DND-41 (cell line): ENCODE measurements at regions not wholly inside any gene's neighbourhood (a gene's known extent, or its start where the extent isn't known, plus 50 kb on each side); places are given as distances from the start of the nearest gene placed in this dataset.

Source experiments
- ATAC-seq: fragments of 200-7000 bp; cut with Tn5 transposase; 3 replicates; pipeline ENCODE4 v1.9.1; 2021; ENCODE audit warnings: low read depth; ENCODE audit not compliant: insufficient read depth
- DNase-seq: peaks from one replicate; pipeline ENCODE4 v3.0.0-alpha.2; 2020
- H2AFZ ChIP-seq: 2 replicates; pipeline ENCODE4 v1.6.0; 2012; ENCODE audit warnings: low read depth, low read length
- H3K27ac ChIP-seq: 2 replicates; pipeline ENCODE4 v1.5.1; 2012; ENCODE audit warnings: low read length, inconsistent platforms
- H3K27me3 ChIP-seq: fragments of 200-600 bp; sonication (generic); 2 replicates; pipeline ENCODE4 v1.6.0; 2012; ENCODE audit warnings: low read length, mild to moderate bottlenecking, inconsistent platforms; ENCODE audit not compliant: insufficient read depth, poor library complexity
- H3K36me3 ChIP-seq: 2 replicates; pipeline ENCODE4 v1.5.1; 2012; ENCODE audit warnings: low read length, inconsistent platforms; ENCODE audit not compliant: insufficient read depth
- H3K4me1 ChIP-seq: 2 replicates; pipeline ENCODE4 v1.5.1; 2012; ENCODE audit warnings: mild to moderate bottlenecking, low read length; ENCODE audit not compliant: insufficient read depth
- H3K4me2 ChIP-seq: 2 replicates; pipeline ENCODE4 v1.6.0; 2012; ENCODE audit warnings: mild to moderate bottlenecking, moderate library complexity, low read length, inconsistent platforms; ENCODE audit not compliant: insufficient read depth
- H3K4me3 ChIP-seq, 2 experiments: fragments of 200-600 bp in 1 of 2; shearing (Covaris generic) in 1 of 2; 2 replicates each; pipeline ENCODE4 v1.5.1; 2012 to 2016; ENCODE audit warnings: inconsistent platforms in 2 of 2, low read length in 2 of 2, mild to moderate bottlenecking in 2 of 2, low read depth in 1 of 2, moderate library complexity in 1 of 2
- H3K79me2 ChIP-seq: 2 replicates; pipeline ENCODE4 v1.6.0; 2012; ENCODE audit warnings: low read length, inconsistent platforms; ENCODE audit not compliant: insufficient read depth
- H3K9ac ChIP-seq: 2 replicates; pipeline ENCODE4 v1.6.0; 2012; ENCODE audit warnings: low read depth, mild to moderate bottlenecking, inconsistent platforms, low read length, moderate library complexity
- H3K9me3 ChIP-seq: 2 replicates; pipeline ENCODE4 v1.5.1; 2012; ENCODE audit warnings: low read length, moderate library complexity, mild to moderate bottlenecking, inconsistent platforms; ENCODE audit not compliant: insufficient read depth, severe bottlenecking
- H4K20me1 ChIP-seq: 2 replicates; pipeline ENCODE4 v1.6.0; 2012; ENCODE audit warnings: low read length; ENCODE audit not compliant: insufficient read depth
- EZH2 ChIP-seq: IDR thresholded peaks from 3 replicates; pipeline ENCODE4 v1.6.1; 2012; ENCODE audit warnings: borderline replicate concordance, low read depth, mild to moderate bottlenecking, moderate library complexity, low read length, inconsistent platforms; ENCODE audit not compliant: severe bottlenecking
- TF ChIP-seq, protein P1 (sequence below): IDR thresholded peaks from 2 replicates; pipeline ENCODE4 v1.5.1; 2012; ENCODE audit warnings: borderline replicate concordance, low read length, moderate library complexity, mild to moderate bottlenecking; ENCODE audit not compliant: poor library complexity, severe bottlenecking; ENCODE audit errors: extremely low read depth

DNA sequence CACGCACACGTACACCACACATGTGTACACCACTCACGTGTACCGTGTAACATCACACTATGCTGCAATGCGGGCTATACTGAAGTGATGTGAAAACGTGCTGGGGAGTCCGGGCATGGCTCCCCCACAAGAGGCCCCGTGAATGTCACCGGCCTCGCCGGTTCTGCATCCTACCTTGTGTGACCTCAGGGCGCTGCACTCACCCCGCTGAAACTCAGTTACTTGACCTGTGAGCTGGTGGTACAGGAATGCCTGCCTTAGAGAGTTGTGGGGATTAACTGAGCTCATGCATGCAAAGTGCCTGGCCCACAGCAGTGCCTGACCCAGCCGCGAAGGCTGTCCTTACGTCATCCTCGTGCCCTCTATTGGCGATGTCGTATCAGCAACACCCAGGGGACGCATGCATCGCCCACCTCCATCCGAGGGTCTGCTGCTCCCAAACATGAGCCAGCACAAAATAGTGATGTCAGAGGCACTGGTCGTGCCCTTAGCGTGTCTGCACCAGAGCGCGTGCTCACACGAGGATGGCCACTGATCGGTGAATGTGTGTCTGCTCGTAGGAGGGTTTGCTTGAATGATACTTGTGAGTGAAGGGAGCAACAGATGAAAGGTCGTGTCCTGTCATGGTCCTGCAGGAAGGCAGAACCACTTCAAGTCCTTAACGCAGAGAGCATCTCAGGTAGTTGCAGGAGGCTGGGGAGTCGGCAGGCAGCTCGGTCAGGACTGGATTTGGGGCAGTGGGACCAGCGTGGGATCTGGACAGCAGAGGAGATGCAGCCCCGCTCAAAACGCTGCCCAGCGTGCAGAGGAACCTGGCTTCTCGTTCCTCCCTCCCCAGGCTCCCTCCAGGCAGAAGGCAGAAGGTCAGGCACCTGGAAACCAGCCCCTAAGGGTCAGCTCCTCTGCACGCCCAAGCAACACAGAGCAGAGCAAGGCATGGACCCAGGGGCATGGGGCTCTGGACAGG lies 126.2 kb upstream of the SPACA7 start:
- Histone ChIP-seq H3K4me3 (no peak overlapping the region), H3K9ac (no peak overlapping the region), H3K79me2 (no peaks in the 10 kb centered on the region), H3K36me3 (no peaks in the 10 kb centered on the region), H3K4me1 (no peaks in the 10 kb centered on the region), H3K9me3 (no peaks in the 10 kb centered on the region), H4K20me1 (peaks cover 6% of the 10 kb centered on the region; the same call in 1 of the 2 replicates), H3K27me3 (peaks cover 7% of the 10 kb centered on the region), H3K27ac (no peak overlapping the region), H2AFZ (no peak overlapping the region), H3K4me2 (no peak overlapping the region)
- ATAC-seq (no peak), DNase-seq (no peak)
- TF ChIP-seq EZH2: no peak
- TF ChIP-seq, protein P1, sequence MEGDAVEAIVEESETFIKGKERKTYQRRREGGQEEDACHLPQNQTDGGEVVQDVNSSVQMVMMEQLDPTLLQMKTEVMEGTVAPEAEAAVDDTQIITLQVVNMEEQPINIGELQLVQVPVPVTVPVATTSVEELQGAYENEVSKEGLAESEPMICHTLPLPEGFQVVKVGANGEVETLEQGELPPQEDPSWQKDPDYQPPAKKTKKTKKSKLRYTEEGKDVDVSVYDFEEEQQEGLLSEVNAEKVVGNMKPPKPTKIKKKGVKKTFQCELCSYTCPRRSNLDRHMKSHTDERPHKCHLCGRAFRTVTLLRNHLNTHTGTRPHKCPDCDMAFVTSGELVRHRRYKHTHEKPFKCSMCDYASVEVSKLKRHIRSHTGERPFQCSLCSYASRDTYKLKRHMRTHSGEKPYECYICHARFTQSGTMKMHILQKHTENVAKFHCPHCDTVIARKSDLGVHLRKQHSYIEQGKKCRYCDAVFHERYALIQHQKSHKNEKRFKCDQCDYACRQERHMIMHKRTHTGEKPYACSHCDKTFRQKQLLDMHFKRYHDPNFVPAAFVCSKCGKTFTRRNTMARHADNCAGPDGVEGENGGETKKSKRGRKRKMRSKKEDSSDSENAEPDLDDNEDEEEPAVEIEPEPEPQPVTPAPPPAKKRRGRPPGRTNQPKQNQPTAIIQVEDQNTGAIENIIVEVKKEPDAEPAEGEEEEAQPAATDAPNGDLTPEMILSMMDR: no peak

DNA sequence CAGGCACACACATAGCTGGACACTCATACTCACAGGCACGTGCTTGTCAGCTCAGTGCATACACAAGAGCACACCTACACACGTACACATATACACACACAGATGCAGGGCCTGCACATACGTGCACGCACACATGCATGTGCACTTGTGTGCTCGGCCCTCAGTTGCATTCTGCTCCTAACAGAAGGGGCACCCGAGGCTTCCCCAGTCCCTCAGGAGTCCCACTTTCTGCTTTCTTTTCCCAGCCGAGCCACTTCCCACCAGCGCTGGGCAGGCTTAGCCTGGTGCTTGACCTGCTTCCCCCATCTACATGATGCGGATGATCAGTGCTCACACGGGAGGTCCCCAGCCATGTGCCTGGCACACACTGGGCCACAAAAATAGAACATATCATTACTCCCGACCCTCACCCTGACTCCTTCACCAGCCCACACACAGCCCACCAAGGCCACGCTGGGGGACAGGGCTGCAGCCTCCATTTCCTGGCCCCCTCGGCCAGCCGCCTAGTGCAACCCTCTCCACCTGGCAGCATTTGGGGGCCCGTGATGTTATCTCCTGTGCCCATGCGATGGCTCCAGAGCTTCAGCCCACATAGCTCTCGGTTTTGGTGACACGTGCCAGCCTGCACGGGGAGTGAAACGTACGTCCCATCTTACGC lies 125.2 kb upstream of the SPACA7 start:
- Histone ChIP-seq H3K9ac (no peak overlapping the region), H3K27me3 (no peaks in the 10 kb centered on the region), H3K4me2 (no peak overlapping the region), H3K4me1 (no peaks in the 10 kb centered on the region), H3K79me2 (no peaks in the 10 kb centered on the region), H3K36me3 (no peaks in the 10 kb centered on the region), H3K9me3 (no peaks in the 10 kb centered on the region), H3K4me3 (no peak overlapping the region), H4K20me1 (no peaks in the 10 kb centered on the region; the same call in 1 of the 2 replicates), H2AFZ (no peak overlapping the region), H3K27ac (no peak overlapping the region)
- DNase-seq: no peak
- no peak for ATAC-seq
- TF ChIP-seq EZH2: no peak

DNA sequence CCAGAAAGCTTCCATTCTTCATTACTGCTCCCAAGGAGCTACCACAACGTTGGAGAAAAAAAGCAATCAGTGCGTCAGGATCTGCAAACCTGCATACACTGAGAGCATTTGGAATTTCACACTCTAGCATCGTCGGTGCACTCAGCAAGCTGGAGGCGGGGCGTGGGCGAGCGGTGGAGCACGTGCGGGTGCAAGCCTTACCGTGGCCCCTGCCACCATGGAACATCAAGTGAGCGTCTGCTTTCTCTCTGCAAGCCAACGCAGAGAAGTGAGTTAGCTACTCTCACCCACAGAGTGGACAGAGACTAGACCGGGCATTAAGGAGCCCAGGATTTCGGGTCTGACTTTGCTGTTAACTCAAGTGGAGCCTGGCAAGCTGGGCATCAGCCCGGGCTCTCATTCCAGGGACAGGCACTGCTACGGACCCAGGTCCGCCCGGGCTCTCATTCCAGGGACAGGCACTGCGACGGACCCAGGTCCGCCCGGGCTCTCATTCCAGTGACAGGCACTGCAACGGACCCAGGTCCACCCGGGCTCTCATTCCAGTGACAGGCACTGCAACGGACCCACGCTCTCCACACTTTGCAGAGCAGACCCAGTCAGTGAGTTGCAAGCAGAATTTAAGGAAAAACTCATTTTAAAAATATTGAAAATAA lies 124.1 kb upstream of the SPACA7 start:
- TF ChIP-seq EZH2: no peak
- TF ChIP-seq, protein P1: no peak
- ATAC-seq: no peak
- Histone ChIP-seq H4K20me1 (no peaks in the 10 kb centered on the region; the same call in 1 of the 2 replicates), H3K36me3 (no peaks in the 10 kb centered on the region), H3K4me2 (no peak overlapping the region), H3K9ac (no peak overlapping the region), H3K27ac (no peak overlapping the region), H3K4me3 (no peak overlapping the region), H3K9me3 (no peaks in the 10 kb centered on the region), H3K79me2 (no peaks in the 10 kb centered on the region), H3K4me1 (no peaks in the 10 kb centered on the region), H2AFZ (no peak overlapping the region), H3K27me3 (no peaks in the 10 kb centered on the region)
- DNase-seq: no peak
